Activated effector memory CD4-positive, alpha-beta T cell treated with Interleukin-2 at 50 U/mL for 16 hours (primary cell): ENCODE measurements at regions not wholly inside any gene's neighbourhood (a gene's known extent, or its start where the extent isn't known, plus 50 kb on each side); places are given as distances from the start of the nearest gene placed in this dataset.

Experiments used
- DNase-seq: peaks from one replicate; pipeline ENCODE4 v3.0.0-alpha.2; 2020

DNA sequence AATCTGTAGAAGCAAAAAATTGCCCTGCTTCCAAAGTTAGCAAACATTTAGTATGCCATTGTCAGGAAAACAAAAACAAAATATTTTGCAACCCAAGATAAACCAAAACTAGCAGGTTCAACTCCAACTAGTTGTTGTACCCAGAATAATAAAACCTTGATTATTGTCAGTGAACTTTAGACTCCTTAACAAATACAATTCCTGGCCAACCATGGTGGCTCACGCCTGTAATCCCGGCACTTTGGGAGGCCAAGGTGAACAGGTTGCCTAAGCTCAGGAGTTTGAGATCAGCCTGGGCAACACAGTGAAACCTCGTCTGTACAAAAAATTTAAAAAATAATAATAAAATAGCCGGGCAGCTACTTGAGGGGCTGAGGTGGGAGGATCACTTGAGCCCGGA is 53.6 kb upstream of the EPCAM start:
- DNase-seq, result no peak

DNA sequence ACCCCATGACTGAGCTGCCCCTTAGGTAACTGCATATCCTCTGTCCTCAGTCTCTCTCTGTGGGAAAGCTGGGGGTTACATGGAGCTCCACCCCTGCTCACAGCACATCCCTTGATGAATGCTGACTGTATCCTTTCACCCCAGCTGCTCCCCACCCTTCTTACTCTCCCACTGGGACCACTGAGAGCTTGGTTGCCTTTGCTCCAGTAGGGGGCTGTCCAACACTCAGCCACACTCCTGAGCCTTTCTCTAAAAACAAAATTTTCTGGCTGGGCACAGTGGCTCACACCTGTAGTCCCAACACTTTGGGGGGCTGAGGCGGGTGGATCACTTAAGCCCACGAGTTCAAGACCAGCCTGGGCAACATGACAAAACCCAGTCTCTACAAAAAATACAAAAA is 55.4 kb upstream of the EPCAM start:
- no peak for DNase-seq

GRCh38 chr2:47313141-47313691 is 55.9 kb upstream of the EPCAM start:
- no peak for DNase-seq

- DNase-seq, result no peak
Observed at GRCh38 chr2:47312491-47312850, 56.6 kb upstream of the EPCAM start.

DNA sequence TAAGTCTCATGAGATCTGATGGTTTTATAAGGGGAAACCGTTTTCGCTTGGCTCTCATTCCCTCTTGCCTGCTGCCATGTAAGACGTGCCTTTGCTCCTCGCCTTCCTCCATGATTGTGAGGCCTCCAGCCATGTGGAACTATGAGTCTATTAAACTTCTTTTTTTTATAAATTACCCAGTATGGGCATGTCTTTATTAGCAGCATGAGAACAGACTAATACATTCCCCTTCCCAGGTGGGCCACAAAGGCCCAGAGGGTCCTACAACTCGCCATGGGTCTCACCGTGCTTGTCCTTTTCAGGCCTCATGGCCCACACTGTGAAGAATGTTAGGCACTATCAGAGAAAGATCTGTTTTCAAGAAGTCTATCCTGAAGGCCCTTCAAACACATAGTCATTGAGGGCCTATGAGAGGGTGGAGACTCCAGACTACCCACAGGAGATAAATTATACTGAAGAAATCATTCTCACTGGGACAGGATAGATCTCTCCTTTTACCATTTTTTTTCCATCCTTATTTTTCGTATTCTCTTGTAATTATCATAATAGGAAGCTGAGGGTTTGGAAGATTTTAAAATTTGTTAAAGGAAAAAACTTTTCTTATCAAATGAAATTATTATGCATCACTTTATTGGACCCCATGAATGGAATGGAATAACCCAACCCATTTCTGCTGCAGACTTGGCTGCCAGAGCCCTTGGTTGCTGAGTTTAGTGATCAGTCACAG is 57.2 kb upstream of the EPCAM start:
- DNase-seq, result no peak

DNA sequence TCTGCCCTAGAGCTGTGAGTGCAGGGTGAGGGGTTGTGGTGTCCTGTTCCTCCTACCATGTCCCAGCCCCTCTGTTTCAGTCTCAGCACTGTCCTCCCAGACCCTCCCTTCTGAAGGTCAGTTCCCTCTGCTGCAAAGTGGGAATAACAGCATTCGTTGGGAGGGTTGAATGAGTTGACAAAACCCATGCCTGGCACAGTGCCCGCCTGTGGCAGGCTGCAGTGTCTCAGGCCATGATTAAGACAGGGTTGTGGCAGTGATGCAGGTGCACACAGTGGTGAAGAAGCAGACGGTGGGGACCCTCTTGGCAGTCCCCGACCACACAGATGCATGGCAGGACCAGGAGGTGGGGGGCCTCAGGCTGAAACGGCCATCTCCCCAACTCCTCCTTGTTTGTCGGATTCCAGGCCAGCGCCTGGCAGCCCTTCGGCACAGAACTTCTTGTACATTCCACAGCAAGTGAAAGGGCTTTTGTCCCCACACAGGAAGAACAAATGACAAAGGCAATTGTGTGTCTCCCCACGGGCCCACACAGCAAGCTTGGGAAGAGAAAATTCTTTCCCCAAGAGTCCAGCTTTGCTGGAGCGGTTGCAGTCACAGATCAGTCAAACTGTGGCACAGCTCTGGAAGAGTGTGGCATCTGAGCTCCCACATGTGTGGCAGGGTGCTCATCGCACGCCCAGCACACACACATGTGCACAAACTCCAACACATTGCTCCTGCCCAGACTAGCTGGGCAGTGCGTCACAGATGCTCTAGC is 58.1 kb upstream of the EPCAM start:
- DNase-seq, result no peak

GRCh38 chr2:47309952-47310800 is 58.9 kb upstream of the EPCAM start:
- DNase-seq, result no peak

DNA sequence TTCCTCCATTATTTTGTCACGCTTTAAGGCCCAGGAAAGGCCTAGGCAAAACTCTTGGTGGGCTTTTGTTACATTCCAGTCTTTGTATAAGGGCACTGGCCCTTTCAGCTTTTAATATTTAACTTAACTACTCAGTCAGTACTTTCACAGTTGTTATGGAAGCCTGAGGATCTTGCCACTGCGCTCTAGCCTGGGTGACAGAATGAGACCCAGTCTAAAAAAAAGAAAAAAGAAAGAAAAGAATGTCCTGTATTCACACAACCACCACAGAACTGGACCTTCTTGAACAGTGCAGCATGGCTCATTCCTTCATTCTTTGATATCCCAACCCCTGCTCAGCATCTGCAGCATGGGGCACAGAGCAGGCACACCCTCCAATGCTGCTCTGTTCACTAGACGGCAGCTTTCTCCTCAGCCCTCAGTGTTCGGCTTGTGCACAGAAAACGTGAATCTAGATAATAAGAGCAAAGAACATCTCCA is 59.6 kb upstream of the EPCAM start:
- DNase-seq, result no peak

DNA sequence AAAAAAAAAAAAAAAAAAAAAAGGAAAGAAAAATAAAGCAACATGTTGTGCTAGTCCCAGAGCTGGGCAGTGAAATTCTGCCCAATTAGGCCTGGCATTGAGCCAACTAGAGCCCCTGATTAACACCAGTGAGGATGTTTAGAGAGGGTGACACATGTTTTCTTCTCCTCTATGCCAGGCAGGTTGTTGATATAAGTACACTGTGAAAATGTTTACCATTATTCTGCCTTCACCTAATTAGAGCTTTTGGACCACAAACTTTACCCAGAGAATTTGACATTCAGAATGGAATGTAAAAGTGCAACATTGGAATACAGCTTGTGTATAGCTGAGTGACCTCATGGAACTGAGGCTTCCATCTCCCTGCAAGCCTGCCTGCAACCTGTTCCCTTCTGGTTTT is 62.0 kb upstream of the EPCAM start:
- DNase-seq, result no peak

DNA sequence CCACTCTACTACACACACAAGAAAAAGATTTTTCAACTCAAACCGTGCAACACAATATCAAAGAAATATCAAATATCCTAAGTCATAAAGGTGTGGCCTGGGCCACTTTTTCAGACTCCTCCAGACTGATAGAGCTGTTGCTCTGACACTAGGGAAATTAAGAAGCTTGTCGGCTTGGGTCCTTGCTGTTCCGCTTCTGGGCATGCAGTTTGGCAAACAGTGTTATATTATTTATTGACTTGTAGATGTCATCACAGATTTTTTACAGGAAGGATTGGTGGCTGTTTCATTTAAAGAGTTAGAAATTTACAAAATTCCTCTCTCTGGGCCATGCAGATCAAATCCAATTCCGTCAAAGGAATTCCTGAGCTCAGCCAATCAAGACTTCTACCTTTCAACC is 64.5 kb upstream of the EPCAM start:
- no peak for DNase-seq

DNA sequence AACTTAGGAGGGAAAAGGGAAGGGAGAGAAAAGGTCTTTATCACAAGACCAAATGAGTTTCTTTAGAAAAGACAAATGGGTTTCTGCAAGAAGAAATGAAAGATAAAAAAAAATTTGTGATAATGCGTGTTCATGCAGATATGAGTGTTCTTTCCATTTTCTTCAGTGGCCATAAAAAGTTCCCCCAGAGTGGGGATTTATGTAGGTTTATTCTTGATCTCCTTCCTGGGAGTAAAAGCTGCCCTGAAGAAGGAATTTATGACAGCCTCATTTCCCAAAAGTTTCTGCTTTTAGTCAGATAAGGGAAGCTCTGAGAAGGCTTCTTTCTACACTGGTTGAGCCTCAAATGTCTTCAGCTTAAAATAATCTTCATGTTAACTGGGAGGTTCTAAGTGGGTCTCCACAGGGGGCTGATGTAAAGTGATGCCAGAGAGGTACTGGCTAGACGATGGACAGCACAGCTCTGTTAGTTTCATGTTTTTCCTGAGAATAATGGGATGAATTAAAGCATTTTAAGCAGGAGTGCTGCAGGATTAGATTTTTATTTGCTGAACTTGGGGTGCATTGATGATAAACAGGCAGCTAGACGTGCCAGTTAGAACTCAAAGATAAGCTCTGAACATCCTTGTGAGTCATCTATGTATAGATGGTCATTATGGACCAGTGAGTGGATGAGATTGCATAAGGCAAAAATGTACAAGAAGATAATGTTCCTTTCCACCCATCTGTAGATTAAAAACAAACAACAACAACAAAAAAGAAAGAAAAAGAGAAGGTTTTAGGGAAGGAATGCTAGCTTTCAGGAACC is 65.6 kb upstream of the EPCAM start:
- no peak for DNase-seq

GRCh38 chr2:47302308-47302707 is 66.8 kb upstream of the EPCAM start:
- DNase-seq, result no peak

DNA sequence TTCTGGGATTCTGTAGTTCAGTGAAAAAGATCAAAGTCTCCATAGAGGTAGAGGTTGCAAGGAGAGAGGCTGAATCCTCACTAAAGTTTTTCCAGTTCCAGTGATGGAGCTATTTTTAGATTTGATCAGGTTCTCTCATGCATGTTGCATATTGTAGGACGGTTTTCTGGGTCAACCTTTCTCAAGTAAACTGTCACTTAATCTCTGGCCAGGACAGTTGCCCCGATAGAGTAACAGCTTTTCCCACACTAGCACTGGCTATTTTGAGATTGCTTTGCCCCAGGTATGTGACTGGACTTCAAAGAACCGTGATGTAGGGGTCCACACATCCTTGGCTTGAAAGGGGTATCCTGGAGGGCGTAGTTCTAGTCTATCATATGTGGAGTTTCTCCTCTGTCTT is 67.4 kb upstream of the EPCAM start:
- no peak for DNase-seq

DNA sequence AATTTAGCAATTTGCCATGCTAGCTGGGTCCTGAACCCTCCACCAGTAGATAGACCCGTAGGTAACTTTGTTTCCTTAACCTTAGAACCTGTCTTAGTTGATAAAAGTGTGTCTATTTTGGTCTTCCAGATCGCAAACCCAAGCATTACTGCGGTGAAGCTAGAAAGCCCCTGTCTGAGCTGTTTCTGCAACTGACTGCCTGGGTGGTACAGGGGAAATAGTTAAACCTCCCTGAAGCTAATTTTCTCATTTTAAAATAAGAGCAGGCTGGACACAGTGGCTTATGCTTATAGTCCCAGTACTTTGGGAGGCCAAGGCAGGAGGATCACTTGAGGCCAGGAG is 67.9 kb upstream of the EPCAM start:
- no peak for DNase-seq

- no peak for DNase-seq
Observed at GRCh38 chr2:47300609-47301276, 68.4 kb upstream of the EPCAM start.

GRCh38 chr2:47300081-47300480 is 69.0 kb upstream of the EPCAM start:
- no peak for DNase-seq

- DNase-seq, result no peak
Observed at GRCh38 chr2:47299555-47299954, 69.6 kb upstream of the EPCAM start.

GRCh38 chr2:47298771-47299170 is 70.3 kb upstream of the EPCAM start:
- DNase-seq, result no peak

DNA sequence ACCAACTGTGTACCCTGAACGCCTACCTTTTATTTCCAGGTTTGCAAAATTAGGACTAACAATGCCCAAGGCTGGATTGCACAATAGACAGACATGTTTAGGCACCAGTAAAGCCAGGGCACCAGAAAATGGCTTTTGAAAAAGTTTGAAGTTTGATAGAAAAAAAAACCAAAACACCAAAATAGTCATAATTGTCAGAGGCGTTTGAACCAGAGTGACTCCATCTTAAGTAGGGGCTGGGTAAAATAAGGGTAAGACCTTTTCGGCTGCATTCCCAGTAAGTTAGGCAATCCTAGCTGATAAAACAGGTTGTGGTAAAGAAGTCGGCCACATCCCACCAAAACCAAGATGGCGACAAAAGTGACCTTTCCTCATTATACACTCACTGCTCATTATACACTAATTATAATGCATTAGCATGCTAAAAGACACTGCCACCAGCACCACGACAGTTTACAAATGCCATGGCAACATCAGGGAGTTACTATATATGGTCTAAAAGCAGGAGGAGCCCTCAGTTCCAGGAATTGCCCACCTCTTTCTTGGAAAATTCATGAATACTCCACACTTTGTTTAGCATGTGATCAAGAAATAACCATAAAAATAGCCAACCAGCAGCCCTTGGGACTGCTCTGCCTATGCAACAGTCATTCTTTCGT is 71.2 kb upstream of the EPCAM start:
- no peak for DNase-seq

GRCh38 chr2:47295981-47296635 is 73.0 kb upstream of the EPCAM start:
- DNase-seq, result no peak
